AML-193 (cell line): ENCODE measurements at regions not wholly inside any gene's neighbourhood (a gene's known extent, or its start where the extent isn't known, plus 50 kb on each side); places are given as distances from the start of the nearest gene placed in this dataset.

Experiments
- DNase-seq, 2 experiments: peaks; one replicate each; lab custom pipeline; 2025; lab: John Stamatoyannopoulos, UW

- peak; percentile 94 to 96 for DNase-seq
These were observed 53.7 kb upstream of the TMX4 start for GRCh38 chr20:8073024-8073832.

- DNase-seq, result no peak
These were observed 55.4 kb upstream of the TMX4 start for GRCh38 chr20:8074931-8075330.

GRCh38 chr20:8076306-8077136 is 55.5 kb upstream of the PLCB1 start:
- no peak for DNase-seq

- DNase-seq, result no peak
These were observed 55.0 kb upstream of the PLCB1 start for GRCh38 chr20:8077137-8077466.

- no peak for DNase-seq
These were observed 53.5 kb upstream of the PLCB1 start for GRCh38 chr20:8078528-8078914.

GRCh38 chr20:8079976-8080375 is 52.1 kb upstream of the PLCB1 start:
- no peak for DNase-seq

- DNase-seq, result peak in 1 of 2 experiments; percentile 3
These were observed 50.0 kb upstream of the PLCB1 start for GRCh38 chr20:8082025-8082424.
